MM.1S (cell line): ENCODE measurements at regions not wholly inside any gene's neighbourhood (a gene's known extent, or its start where the extent isn't known, plus 50 kb on each side); places are given as distances from the start of the nearest gene placed in this dataset.

Experiments used
- CTCF ChIP-seq: fragments of 300-600 bp; sonication (generic); IDR thresholded peaks from 2 replicates; pipeline ENCODE4 v1.5.1; 2016; ENCODE audit warnings: antibody characterized with exemption, low read length, mixed read lengths
- EZH2 ChIP-seq: fragments of 300-600 bp; sonication (generic); optimal IDR thresholded peaks from 2 replicates; pipeline ENCODE3; 2017; ENCODE audit warnings: low read depth, mild to moderate bottlenecking, antibody characterized with exemption, low read length, mixed read lengths
- EZH2phosphoT487 ChIP-seq: fragments of 300-600 bp; sonication (generic); IDR thresholded peaks from 2 replicates; pipeline ENCODE4 v1.6.1; 2018; ENCODE audit warnings: antibody characterized with exemption, low read length

- TF ChIP-seq CTCF, result no peak
- TF ChIP-seq EZH2, result no peak
- TF ChIP-seq EZH2phosphoT487, result no peak
Measured at GRCh38 chr5:89187268-89187667, 304.3 kb upstream of the MEF2C start.
